ES-I3 (cell line): ENCODE measurements at regions not wholly inside any gene's neighbourhood (a gene's known extent, or its start where the extent isn't known, plus 50 kb on each side); places are given as distances from the start of the nearest gene placed in this dataset.

ENCODE experiments used
- H3K36me3 ChIP-seq: 2 replicates; pipeline ENCODE4 v1.6.1; 2013; ENCODE audit warnings: mild to moderate bottlenecking, low read length, control low read depth, moderate library complexity; ENCODE audit not compliant: insufficient read depth
- H3K4me1 ChIP-seq: 2 replicates; pipeline ENCODE4 v1.6.1; 2013; ENCODE audit warnings: mild to moderate bottlenecking, control low read depth, low read length; ENCODE audit not compliant: insufficient read depth
- H3K9ac ChIP-seq: 2 replicates; pipeline ENCODE4 v1.6.1; 2013; ENCODE audit warnings: low read depth, mild to moderate bottlenecking, low read length, moderate library complexity
- H3K9me3 ChIP-seq: 2 replicates; pipeline ENCODE4 v1.6.1; 2013; ENCODE audit warnings: mild to moderate bottlenecking, low read length, moderate library complexity; ENCODE audit not compliant: control insufficient read depth, insufficient read depth

DNA sequence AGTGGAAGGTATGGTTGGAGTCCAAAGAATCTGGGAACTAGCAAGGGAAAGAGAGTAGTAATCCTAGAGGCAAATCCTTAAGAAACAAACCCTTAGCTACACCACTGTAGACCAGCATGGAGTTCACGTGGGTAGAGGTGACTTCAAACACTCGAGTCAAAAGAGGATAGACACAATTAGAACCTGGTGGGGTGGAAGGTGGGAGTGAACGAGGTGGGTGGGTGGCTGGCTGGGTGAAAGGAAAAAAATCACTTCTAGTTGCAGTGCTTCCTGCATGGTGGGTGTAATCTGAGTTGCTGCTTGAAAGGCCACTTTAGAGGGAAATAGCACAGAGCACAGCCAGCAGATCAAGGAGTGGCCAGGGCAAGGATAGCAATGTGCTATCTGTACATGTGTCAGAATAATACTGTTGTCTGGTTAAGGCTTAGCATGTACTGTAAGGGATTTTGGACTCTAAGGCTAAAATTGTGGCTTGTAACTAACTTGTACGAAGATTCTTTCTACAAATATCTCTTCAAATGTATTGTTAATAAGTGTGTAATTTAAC lies 356.2 kb downstream of the GRIA2 start:
- H3K36me3 ChIP-seq, result no peaks in the 10 kb centered on the region
- H3K9ac ChIP-seq, result no peak overlapping the region
- no peaks in the 10 kb centered on the region for H3K4me1 ChIP-seq
- no peaks in the 10 kb centered on the region for H3K9me3 ChIP-seq

DNA sequence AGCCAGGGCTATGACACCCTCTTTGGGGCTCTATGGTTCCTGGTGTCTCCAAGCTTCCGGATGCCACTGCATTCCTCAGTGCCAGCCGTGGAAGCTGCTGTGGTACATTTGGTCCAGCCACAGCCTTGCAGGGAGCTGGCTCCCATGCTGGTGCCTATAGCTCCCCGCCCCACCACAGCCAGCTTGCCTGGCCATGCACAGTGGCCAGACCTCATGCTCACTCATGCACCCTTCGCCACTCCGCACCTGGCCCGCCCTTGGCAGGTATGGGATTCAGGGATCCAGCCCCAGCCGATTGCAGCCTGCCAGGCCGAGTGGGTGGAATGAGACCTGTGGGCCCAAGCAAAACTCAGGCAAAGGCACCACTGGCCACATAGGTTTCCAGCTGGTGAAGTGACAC lies 354.8 kb downstream of the GRIA2 start:
- Histone ChIP-seq H3K36me3 (no peaks in the 10 kb centered on the region), H3K9ac (no peak overlapping the region), H3K9me3 (no peaks in the 10 kb centered on the region), H3K4me1 (no peaks in the 10 kb centered on the region)

DNA sequence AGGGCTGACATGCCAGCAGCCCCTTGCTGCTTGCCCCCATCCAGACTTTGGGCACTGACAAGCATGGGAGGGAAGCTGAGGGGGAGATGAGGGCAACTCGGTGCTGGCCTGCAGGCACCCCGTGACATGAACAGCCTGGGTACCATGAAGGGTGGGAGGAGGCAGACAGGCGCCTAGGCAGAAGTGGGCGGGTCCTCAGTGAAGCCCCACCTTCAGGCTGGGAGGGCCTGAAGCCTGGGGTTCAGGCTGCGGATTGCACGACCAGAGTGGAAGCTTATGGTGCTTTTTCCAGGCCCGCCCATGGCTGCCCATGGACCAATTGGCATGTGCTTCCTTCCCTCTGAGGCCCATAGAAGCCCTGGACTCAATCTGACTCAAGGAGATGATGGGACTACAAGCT lies 354.1 kb downstream of the GRIA2 start:
- H3K9me3 ChIP-seq, result no peaks in the 10 kb centered on the region
- no peaks in the 10 kb centered on the region for H3K36me3 ChIP-seq
- no peak overlapping the region for H3K9ac ChIP-seq
- no peaks in the 10 kb centered on the region for H3K4me1 ChIP-seq

DNA sequence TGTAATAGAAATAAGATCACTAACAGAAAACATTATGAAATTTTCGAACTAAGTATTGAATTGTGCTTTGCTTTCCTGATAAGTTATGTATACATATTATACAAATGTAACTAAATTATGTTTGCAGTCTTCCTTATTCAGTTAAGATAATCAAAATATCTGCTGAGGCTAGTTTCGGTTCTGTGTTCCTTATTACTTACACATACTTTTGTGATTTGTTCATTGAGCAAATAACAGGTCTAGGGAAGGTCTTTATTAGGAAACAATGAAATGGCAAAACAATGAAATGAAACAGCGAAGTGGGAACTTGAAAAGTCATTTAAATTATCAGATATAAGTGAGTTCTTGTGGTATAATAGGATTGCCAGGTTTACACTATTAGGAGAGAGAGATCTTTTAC lies 352.4 kb downstream of the GRIA2 start:
- Histone ChIP-seq H3K9me3 (no peaks in the 10 kb centered on the region), H3K4me1 (no peaks in the 10 kb centered on the region), H3K9ac (no peak overlapping the region), H3K36me3 (no peaks in the 10 kb centered on the region)

DNA sequence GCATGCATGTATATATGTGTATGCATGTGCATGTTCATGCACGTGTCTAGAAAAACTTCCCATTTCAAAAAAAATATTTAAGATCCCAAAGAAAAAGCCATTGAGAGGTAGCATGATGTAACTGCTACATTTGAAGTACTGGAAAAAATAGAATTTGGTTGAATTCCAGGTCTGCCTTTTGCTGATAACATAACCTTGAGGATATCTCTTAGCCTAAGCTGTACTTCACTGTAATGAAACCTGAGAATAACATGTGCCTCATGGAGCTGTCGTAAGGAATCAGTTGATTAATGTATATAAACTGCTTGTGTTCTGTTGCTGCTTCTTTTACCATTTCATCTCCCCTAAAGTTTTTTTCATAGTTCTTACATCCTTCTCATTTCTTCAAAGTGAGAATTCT lies 351.8 kb downstream of the GRIA2 start:
- Histone ChIP-seq H3K9ac (no peak overlapping the region), H3K4me1 (no peaks in the 10 kb centered on the region), H3K36me3 (no peaks in the 10 kb centered on the region), H3K9me3 (no peaks in the 10 kb centered on the region)

DNA sequence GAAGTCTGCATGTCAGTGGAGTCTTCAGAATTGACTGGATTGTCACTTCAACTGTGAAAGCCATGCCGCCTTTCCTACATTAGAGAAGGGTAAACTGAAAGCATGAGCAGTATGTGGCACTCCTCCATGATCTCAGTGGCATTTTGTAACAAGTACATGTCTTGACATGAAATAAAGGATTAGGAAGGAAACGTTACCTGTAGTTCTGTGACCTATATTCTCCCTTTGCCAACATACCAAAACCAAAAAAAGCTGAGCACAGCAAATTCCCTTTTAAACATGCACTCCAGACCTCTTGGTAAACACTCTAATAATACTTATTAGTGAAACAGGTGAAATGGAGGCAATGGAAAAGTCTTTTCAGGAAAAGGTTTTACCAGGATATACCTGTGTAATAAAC lies 344.2 kb downstream of the GRIA2 start:
- Histone ChIP-seq H3K36me3 (no peaks in the 10 kb centered on the region), H3K9me3 (no peaks in the 10 kb centered on the region), H3K4me1 (no peaks in the 10 kb centered on the region)

DNA sequence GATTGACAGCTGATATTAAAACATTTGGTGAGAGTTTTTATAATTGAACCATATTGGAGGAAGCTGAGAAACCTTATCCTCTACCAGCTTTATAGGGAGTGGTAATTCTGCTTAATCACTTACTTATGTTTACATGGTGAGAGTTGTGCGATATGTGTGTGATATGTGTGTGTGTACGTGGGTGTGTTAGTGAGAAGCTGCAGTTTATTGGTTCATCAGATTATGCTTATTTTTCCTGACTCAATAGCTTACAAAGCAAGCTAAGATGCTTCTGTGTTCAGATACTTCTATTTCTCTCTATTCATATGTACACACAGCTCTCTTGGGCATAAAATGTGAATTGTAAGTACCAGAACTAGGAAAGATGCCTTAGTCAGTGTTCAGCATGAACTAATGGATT lies 343.7 kb downstream of the GRIA2 start:
- Histone ChIP-seq H3K9me3 (no peaks in the 10 kb centered on the region), H3K4me1 (no peaks in the 10 kb centered on the region), H3K36me3 (no peaks in the 10 kb centered on the region), H3K9ac (no peak overlapping the region)

More for the DNA sequence above, 344.2 kb downstream of the GRIA2 start:
- H3K9ac ChIP-seq, result no peak overlapping the region

DNA sequence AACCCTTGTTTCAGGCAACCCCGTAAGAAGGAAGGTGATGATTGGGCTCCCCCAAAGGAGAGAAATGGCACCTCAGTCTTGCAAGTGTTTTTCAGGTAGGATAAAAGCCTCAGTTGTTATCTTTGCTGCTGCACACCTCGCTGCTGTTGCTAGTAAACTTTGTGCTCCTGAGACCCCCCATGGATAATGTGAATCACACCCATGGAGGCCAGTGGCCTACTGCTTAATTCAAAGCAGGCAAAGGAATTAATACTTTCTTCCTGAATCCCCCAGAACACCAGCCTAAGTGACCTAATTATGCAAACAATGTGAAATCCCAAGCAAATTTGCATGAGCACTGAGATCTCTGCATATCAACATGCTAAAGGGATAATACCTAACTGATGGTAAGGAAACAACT lies 337.5 kb downstream of the GRIA2 start:
- H3K36me3 ChIP-seq, result no peaks in the 10 kb centered on the region
- no peak overlapping the region for H3K9ac ChIP-seq
- H3K4me1 ChIP-seq, result no peaks in the 10 kb centered on the region
- H3K9me3 ChIP-seq, result no peaks in the 10 kb centered on the region

DNA sequence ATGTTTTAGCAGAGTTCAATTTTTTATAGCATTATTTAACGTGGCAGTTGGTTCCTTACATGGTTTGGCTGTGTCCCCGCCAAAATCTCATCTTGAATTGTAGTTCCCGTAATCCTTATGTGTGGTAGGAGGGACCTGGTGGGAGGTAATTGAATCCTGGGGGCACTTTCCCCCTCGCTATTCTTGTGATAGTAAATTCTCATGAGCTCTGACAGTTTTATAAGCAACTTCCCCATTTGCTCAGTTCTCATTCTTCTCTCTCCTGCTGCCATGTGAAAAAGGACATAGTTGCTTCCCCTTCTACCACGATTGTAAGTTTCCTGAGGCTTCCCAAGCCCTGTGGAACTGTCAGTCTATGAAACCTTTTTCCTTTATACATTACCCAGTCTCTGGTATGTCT lies 329.5 kb downstream of the GRIA2 start:
- H3K9ac ChIP-seq, result no peak overlapping the region
- H3K4me1 ChIP-seq, result no peaks in the 10 kb centered on the region
- no peaks in the 10 kb centered on the region for H3K9me3 ChIP-seq
- H3K36me3 ChIP-seq, result no peaks in the 10 kb centered on the region

DNA sequence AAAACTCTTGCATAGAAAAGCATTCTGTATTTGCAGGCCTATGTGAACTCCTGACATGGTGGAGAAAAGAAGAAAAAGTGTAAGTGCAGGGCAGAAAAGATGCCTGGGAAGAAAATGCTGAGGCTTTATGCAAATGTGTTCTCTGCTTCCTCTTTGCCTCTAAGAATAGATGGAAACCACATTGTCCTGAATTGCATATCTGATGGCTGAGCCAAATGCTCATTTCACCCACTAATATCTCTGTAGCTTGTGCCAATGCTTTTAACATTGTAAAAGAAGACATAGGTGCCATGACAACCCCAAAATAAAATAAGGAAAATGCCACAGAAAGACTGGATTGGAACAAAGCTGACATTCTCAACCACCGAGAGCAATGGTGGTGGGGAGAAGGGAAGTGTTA lies 307.4 kb downstream of the GRIA2 start:
- Histone ChIP-seq H3K9me3 (peaks cover 16% of the 10 kb centered on the region), H3K36me3 (no peaks in the 10 kb centered on the region), H3K4me1 (no peaks in the 10 kb centered on the region), H3K9ac (no peak overlapping the region)

DNA sequence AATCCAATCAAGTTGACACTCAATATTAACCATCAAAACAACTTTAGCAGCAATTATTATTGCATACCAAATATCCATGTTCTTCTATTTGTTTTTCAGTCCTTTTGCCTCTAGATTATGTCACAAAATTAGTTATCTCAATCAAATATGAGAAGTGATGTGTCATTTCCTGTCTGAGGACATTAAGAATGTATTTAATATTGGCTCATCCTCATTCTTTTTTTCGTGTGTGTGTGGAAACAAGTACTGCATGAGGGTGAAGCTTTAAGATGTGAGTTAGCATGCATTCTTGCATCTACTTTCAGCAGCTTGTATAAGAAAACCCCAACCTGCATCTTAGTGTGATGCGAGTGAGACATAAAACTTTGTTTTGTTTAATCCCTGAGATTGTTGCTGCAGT lies 301.4 kb downstream of the GRIA2 start:
- no peak overlapping the region for H3K9ac ChIP-seq
- H3K9me3 ChIP-seq, result peaks cover 10% of the 10 kb centered on the region; the same call in 1 of the 2 replicates
- H3K4me1 ChIP-seq, result no peaks in the 10 kb centered on the region
- H3K36me3 ChIP-seq, result no peaks in the 10 kb centered on the region

DNA sequence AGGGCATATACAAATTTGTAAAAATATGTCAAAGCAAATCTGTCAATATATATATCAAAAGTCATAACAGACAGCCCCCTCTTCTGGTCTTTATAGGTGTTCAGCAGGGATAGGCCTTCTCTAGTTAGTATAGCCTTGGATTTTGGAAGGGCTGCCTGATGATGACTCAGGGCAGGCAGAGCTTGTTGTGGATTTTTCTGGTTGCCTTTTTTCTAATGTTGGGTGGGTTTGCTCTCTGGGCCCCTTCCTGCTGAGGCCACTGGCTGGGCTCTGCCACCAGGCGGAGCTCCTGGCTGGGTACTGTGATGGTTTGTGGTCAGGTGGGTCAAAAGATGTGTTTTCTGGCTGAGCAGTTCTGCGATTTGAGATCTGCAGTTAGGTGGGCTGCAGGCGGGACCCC lies 294.2 kb downstream of the GRIA2 start:
- Histone ChIP-seq H3K36me3 (no peaks in the 10 kb centered on the region), H3K4me1 (no peaks in the 10 kb centered on the region), H3K9me3 (no peaks in the 10 kb centered on the region), H3K9ac (no peak overlapping the region)

DNA sequence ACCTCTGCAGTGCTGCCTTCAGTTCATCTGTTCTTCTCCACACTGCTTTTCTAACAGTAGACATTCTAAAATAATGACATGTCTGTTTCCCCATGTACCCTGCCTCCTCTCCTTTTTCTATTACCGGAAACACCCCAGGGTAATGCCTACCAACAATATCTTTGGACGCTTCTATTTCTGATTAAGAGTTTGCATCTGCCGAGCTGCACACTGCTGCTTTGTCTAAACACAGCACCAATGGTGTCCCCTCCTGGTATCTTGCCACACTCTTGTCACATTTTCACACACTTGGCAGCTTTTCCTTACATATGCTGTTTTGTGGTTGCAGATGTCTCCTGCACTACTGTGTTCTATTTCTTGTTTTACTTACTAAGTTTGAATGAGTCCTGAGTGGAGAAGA lies 288.8 kb downstream of the GRIA2 start:
- no peaks in the 10 kb centered on the region for H3K36me3 ChIP-seq
- H3K4me1 ChIP-seq, result no peaks in the 10 kb centered on the region
- H3K9ac ChIP-seq, result no peak overlapping the region
- H3K9me3 ChIP-seq, result no peaks in the 10 kb centered on the region

DNA sequence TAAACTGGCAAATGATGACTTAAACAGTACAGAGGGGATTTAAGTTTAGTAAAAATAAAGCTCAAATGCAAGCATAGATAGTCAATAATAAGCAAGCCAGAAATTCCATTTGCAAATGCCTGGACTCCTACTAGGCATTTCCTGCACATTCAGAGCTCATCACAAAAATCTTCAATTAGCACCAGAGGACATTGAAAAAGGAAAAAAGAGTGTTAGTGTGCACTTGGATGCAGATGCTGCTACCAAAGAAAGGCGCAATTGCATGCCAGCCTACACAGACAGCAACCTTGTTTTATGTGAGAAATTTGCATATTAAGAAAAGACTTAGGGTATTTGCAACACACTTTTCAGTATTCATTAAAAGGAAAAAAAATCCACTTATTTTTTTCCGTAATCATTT lies 282.1 kb downstream of the GRIA2 start:
- Histone ChIP-seq H3K9ac (no peak overlapping the region), H3K36me3 (no peaks in the 10 kb centered on the region), H3K9me3 (no peaks in the 10 kb centered on the region; the same call in 1 of the 2 replicates), H3K4me1 (no peaks in the 10 kb centered on the region)

DNA sequence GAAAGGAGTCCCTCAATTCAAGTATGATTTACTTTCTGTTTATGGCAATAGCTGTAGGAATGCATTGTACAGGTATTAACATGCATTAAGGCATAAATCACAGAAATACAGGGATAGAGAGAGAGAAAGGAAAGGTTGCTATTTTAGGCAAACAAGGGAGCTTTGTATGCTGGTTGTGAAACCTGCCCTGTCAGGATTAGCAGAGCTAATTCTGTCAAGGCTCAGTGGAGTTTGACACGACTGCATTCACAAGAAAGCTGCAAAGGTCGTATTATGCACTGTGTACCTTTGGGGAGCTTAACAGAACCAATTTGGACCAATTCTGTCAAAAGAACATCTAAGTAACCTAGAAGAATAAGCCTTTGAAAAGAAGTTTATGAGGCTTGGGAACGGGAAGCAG lies 239.3 kb downstream of the GRIA2 start:
- Histone ChIP-seq H3K36me3 (no peaks in the 10 kb centered on the region), H3K9ac (no peak overlapping the region), H3K4me1 (no peaks in the 10 kb centered on the region), H3K9me3 (no peaks in the 10 kb centered on the region)

DNA sequence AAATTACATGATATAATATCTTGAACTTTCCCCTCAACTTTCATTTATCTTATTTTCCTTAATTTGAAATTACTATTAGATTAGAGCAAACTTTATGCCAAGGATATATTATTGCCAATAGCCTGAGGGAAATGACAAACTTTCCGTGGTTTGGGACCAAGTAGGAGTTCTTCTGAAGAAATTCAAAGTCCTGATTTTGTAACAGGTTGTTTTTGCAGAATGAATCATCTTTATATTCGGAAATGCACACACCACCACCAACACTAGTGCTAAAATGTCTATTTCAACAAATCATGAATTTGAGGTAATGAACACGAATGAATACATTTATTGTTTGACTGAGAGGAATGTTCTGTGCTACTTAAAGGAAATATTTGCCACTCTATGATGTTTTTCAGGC lies 226.7 kb downstream of the GRIA2 start:
- no peaks in the 10 kb centered on the region for H3K36me3 ChIP-seq
- no peaks in the 10 kb centered on the region for H3K9me3 ChIP-seq
- no peaks in the 10 kb centered on the region for H3K4me1 ChIP-seq
- no peak overlapping the region for H3K9ac ChIP-seq
